Ovary (tissue), 3 donors: ENCODE measurements at regions not wholly inside any gene's neighbourhood (a gene's known extent, or its start where the extent isn't known, plus 50 kb on each side); places are given as distances from the start of the nearest gene placed in this dataset.

Source experiments
- POLR2A ChIP-seq: fragments of 450-650 bp; IDR thresholded peaks from one replicate; pipeline ENCODE4 v1.6.1; 2017; ENCODE audit warnings: antibody characterized with exemption, mild to moderate bottlenecking, moderate library complexity
- TF ChIP-seq, protein P1 (sequence below), 3 donors: fragments of 450-650 bp in 2 of 3; fragments of 200-600 bp in 1 of 3; IDR thresholded peaks; one replicate each; pipeline versions ENCODE4 v1.5.1 to v1.8.0; 2016 to 2022; ENCODE audit warnings: antibody characterized with exemption in 3 of 3, mild to moderate bottlenecking in 1 of 3
- donor health status: DM: no; HTN: no; CAD: no.

DNA sequence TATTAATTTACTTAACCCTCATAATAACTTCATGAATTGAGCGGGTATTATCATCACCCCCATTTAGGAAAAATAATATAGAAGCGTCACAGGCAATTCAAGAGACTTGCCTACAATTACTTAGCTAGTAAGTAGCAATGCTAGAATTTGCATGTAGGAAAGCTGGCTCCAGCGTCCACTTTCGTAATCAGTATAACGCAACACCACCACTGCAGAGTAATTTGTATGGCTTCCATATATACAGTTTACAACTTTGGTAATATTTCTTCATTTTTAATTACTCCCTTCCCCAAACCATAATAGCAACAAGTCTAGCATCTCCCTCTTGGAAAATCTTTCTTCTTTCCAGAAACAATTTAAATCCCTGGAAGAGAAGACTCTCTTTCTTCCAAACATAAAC is 89.9 kb upstream of the OR5AK2 start:
- TF ChIP-seq, protein P1, sequence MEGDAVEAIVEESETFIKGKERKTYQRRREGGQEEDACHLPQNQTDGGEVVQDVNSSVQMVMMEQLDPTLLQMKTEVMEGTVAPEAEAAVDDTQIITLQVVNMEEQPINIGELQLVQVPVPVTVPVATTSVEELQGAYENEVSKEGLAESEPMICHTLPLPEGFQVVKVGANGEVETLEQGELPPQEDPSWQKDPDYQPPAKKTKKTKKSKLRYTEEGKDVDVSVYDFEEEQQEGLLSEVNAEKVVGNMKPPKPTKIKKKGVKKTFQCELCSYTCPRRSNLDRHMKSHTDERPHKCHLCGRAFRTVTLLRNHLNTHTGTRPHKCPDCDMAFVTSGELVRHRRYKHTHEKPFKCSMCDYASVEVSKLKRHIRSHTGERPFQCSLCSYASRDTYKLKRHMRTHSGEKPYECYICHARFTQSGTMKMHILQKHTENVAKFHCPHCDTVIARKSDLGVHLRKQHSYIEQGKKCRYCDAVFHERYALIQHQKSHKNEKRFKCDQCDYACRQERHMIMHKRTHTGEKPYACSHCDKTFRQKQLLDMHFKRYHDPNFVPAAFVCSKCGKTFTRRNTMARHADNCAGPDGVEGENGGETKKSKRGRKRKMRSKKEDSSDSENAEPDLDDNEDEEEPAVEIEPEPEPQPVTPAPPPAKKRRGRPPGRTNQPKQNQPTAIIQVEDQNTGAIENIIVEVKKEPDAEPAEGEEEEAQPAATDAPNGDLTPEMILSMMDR (IDR thresholded peaks at IDR 0.05): no peak
- no peak for TF ChIP-seq POLR2A
